ENCODE measurements at regions not wholly inside any gene's neighbourhood (a gene's known extent, or its start where the extent isn't known, plus 50 kb on each side); places are given as distances from the start of the nearest gene placed in this dataset.

- Histone ChIP-seq H3K9ac (ENCODE audit: insufficient read depth, low read depth, low read length) (no peak overlapping the region), H3K4me1 (ENCODE audit: insufficient read depth, low read length) (no peaks in the 10 kb centered on the region), H4K20me1 (ENCODE audit: insufficient read depth, low read length) (no peaks in the 10 kb centered on the region), H3K4me2 (ENCODE audit: low read depth, low read length) (no peak overlapping the region), H3K27me3 (ENCODE audit: control insufficient read depth in 1 of 2, insufficient read depth in 2 of 2, low read length in 2 of 2) (no peaks in the 10 kb centered on the region), H3K4me3 (replicated peaks in 1 of 3; ENCODE audit: insufficient read depth in 1 of 3, low read depth in 2 of 3, low read length in 3 of 3) (no peak overlapping the region), H3K79me2 (ENCODE audit: insufficient read depth, low read length) (no peaks in the 10 kb centered on the region), H3K9me3 (ENCODE audit: low read length) (peaks cover 91% of the 10 kb centered on the region), H3K27ac (ENCODE audit: extremely low read length, insufficient read depth, low read length) (no peak overlapping the region), H3K36me3 (replicated peaks in 1 of 2; ENCODE audit: control insufficient read depth in 1 of 2, insufficient read depth in 2 of 2, low read length in 2 of 2) (no peaks in the 10 kb centered on the region), H2AFZ (ENCODE audit: low read length) (no peak overlapping the region)
- ATAC-seq = no peak
- POLR2A ChIA-PET = no interaction called here
- in situ Hi-C loops (cut with HindIII; ENCODE audit: extremely low pct_ligation_motif_present, low pct_unique_long_range_greater_than_20kb) = no loop called here
- TF ChIP-seq ZNF232 (CRISPR knock-in tag; IDR thresholded peaks at IDR 0.05; ENCODE audit: borderline replicate concordance) = no peak
- no peak for TF ChIP-seq THAP8 (CRISPR knock-in tag; IDR thresholded peaks at IDR 0.05; ENCODE audit: borderline replicate concordance)
- TF ChIP-seq REST (IDR thresholded peaks at IDR 0.05; ENCODE audit: borderline replicate concordance in 1 of 2, low read depth in 1 of 2, low read length in 2 of 2) = no peak
- no peak for TF ChIP-seq HIVEP1 (CRISPR knock-in tag; IDR thresholded peaks at IDR 0.05)
- TF ChIP-seq SALL1 (CRISPR knock-in tag; IDR thresholded peaks at IDR 0.05) = no peak
- no peak for TF ChIP-seq ZNF414 (CRISPR knock-in tag; IDR thresholded peaks at IDR 0.05)
- no peak for TF ChIP-seq SIN3A (IDR thresholded peaks at IDR 0.05; ENCODE audit: borderline replicate concordance, low read depth, low read length)
- no TSS peak for BruUV-seq (replicated peaks)
- DNase-seq (ENCODE audit: low spot score) = no peak
- CTCF ChIA-PET (ENCODE audit: low intra/inter-chr PET ratio, low total read pairs) = no interaction called here
- 0% methylated on average over 1 of the region's 1 CpG for WGBS (ENCODE audit: low lambda C conversion rate)
- intact Hi-C loops (cut with micrococcal nuclease; ENCODE audit: unreplicated experiment) = no loop called here
- no peak for FAIRE-seq
Measured at GRCh38 chr15:97099040-97099439, 768.5 kb downstream of the NR2F2 start.

All from HepG2 (cell line).